ENCODE measurements at regions not wholly inside any gene's neighbourhood (a gene's known extent, or its start where the extent isn't known, plus 50 kb on each side); places are given as distances from the start of the nearest gene placed in this dataset.

GRCh38 chr2:157996799-157997198 is 104.9 kb upstream of the UPP2 start:
- TF ChIP-seq, protein P1, sequence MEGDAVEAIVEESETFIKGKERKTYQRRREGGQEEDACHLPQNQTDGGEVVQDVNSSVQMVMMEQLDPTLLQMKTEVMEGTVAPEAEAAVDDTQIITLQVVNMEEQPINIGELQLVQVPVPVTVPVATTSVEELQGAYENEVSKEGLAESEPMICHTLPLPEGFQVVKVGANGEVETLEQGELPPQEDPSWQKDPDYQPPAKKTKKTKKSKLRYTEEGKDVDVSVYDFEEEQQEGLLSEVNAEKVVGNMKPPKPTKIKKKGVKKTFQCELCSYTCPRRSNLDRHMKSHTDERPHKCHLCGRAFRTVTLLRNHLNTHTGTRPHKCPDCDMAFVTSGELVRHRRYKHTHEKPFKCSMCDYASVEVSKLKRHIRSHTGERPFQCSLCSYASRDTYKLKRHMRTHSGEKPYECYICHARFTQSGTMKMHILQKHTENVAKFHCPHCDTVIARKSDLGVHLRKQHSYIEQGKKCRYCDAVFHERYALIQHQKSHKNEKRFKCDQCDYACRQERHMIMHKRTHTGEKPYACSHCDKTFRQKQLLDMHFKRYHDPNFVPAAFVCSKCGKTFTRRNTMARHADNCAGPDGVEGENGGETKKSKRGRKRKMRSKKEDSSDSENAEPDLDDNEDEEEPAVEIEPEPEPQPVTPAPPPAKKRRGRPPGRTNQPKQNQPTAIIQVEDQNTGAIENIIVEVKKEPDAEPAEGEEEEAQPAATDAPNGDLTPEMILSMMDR (IDR thresholded peaks at IDR 0.05; ENCODE audit: insufficient read depth, low read length, poor library complexity, severe bottlenecking) = no peak
- TF ChIP-seq EZH2phosphoT487 (conservative IDR thresholded peaks at IDR 0.05; ENCODE audit: low read length) = no peak

All from SU-DHL-6 (cell line).